ENCODE measurements at regions not wholly inside any gene's neighbourhood (a gene's known extent, or its start where the extent isn't known, plus 50 kb on each side); places are given as distances from the start of the nearest gene placed in this dataset.
A peak's percentile ranks its signal among the peaks of the same experiment; 100 is the strongest.

DNA sequence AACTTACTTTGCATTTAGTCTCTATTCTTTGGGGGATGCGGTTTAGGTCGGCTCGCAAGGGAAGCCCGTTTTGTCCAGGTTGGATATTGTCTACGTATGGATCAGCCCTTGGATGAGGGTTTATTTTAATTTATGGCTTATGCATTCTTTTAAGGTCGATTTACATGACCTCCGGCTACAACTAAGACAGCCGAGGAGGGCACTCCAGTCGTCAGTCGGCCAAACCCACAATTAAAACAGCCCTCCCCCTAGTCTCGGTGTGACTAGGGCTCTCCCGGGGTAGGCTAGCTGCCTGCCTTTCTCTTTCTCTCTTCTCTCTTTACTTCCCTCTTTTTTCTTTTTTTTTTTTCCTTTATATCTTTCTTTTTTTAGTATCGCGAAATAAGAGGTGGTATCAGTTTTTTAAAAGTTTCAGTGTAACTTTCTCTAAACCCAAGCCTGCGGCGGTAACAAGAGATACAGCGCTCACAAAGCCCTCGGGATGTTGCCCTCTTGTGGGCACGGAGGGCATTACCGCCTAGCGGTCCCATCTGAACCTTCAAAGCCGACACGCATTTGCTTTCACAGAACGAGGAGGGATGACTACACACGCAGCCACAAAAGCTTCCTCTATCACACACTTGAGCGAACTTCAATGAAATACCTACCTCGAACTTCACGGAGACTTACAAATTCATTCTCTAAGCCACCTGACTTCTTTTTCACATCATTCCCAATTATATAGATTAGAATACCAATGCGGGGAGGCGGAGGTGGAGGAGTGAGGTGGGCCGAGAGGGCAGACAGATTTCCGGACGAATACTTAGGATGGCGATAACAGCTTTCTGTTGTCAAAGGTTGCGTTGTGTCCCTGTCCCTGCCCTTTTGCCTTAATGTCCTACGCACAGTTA, 132.3 kb upstream of the C11orf58 start:
- Histone ChIP-seq H3K9me3 (ENCODE audit: control insufficient read depth in 1 of 2, low read length in 2 of 2) (no peaks in the 10 kb centered on the region), H3K36me3 (ENCODE audit: control insufficient read depth in 1 of 2, insufficient read depth in 2 of 2, low read length in 2 of 2) (no peaks in the 10 kb centered on the region), H3K4me1 (ENCODE audit: control insufficient read depth in 1 of 2, insufficient read depth in 2 of 2, low read length in 2 of 2) (peaks cover 11 to 24% of the 10 kb centered on the region in 2 donors), H3K4me3 (ENCODE audit: low read depth in 1 of 2, low read length in 2 of 2) (peak overlapping the region; percentile 78 to 83), H3K27ac (ENCODE audit: low read depth, low read length) (peak overlapping the region; percentile 78), H3K27me3 (ENCODE audit: control insufficient read depth in 1 of 2, insufficient read depth in 2 of 2, low read length in 2 of 2) (peaks cover 35 to 54% of the 10 kb centered on the region in 2 donors), H3K9ac (ENCODE audit: low read depth in 1 of 2, low read length in 2 of 2) (peak overlapping the region; percentile 54 to 64)

DNA sequence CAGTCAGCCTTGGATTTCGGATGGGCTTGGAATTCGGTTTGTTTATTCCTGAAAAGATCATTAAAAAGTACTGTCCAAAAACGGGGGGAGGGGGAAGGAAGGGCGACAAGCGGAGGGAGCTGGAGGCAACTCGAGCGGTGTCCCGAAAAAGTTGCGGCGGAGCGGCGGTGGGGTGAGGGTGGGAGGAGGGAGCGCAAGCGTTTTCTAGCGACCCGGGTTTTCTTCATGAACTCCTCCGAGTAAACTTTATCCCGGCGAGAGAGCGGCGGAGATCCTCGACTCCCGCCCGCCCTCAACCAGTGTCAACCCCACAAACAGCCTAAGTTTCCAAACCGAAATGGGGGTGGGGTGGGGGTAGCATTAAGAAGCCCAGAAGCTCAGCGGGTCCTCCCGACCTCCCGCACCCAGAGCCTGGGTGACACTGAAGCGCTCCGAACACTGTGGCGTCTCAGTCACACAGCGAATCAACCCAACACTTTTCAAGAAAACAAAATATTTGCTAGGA, 133.0 kb upstream of the C11orf58 start:
- H3K27ac ChIP-seq (ENCODE audit: low read depth, low read length): peak overlapping the region; percentile 78
- H3K9me3 ChIP-seq (ENCODE audit: control insufficient read depth in 1 of 2, low read length in 2 of 2): no peaks in the 10 kb centered on the region
- H3K27me3 ChIP-seq (ENCODE audit: control insufficient read depth in 1 of 2, insufficient read depth in 2 of 2, low read length in 2 of 2): peaks cover 28 to 47% of the 10 kb centered on the region in 2 donors
- H3K9ac ChIP-seq (ENCODE audit: low read depth in 1 of 2, low read length in 2 of 2): peak overlapping the region; percentile 51 to 64
- H3K4me1 ChIP-seq (ENCODE audit: control insufficient read depth in 1 of 2, insufficient read depth in 2 of 2, low read length in 2 of 2): peaks cover 6 to 24% of the 10 kb centered on the region in 2 donors
- H3K4me3 ChIP-seq (ENCODE audit: low read depth in 1 of 2, low read length in 2 of 2): peak overlapping the region; percentile 78 to 83
- H3K36me3 ChIP-seq (ENCODE audit: control insufficient read depth in 1 of 2, insufficient read depth in 2 of 2, low read length in 2 of 2): no peaks in the 10 kb centered on the region

DNA sequence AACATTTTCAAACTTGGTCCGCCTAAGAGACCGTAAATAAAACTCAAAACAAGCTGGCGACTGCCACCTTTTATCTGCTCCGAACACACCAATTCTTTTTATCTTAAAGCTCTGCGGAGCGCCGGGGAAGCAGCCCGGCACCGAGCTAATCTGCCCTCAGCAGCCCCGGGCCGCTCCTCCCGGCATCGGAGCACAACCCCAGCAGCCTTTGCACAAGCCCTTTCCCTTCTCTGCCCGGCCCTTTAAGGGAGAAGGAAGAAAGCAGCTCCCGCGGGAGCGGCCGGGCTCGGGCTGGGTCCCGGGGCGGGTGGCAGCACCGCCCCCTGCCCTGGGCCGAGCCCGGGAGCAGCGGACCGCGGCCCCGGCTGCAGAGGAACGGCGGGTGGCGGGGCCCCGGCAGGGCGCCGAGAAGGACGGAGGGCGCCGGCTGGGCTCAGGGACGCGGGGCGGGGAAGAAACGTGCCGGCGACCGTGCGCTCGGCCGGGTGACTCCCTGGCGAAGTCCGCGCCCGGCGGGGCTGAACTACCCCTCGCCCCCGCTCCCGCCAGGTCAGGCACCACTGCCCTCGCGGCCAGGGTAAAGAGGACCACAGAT, 133.6 kb upstream of the C11orf58 start:
- H3K27ac ChIP-seq (ENCODE audit: low read depth, low read length): peak overlapping the region; percentile 78
- H3K9ac ChIP-seq (ENCODE audit: low read depth in 1 of 2, low read length in 2 of 2): peak overlapping the region; percentile 69 to 73
- no peaks in the 10 kb centered on the region for H3K36me3 ChIP-seq (ENCODE audit: control insufficient read depth in 1 of 2, insufficient read depth in 2 of 2, low read length in 2 of 2)
- H3K4me1 ChIP-seq (ENCODE audit: control insufficient read depth in 1 of 2, insufficient read depth in 2 of 2, low read length in 2 of 2): peaks cover 6 to 24% of the 10 kb centered on the region in 2 donors
- H3K4me3 ChIP-seq (ENCODE audit: low read depth in 1 of 2, low read length in 2 of 2): peak overlapping the region; percentile 78 to 83
- peaks cover 23 to 41% of the 10 kb centered on the region in 2 donors for H3K27me3 ChIP-seq (ENCODE audit: control insufficient read depth in 1 of 2, insufficient read depth in 2 of 2, low read length in 2 of 2)
- no peaks in the 10 kb centered on the region for H3K9me3 ChIP-seq (ENCODE audit: control insufficient read depth in 1 of 2, low read length in 2 of 2)

DNA sequence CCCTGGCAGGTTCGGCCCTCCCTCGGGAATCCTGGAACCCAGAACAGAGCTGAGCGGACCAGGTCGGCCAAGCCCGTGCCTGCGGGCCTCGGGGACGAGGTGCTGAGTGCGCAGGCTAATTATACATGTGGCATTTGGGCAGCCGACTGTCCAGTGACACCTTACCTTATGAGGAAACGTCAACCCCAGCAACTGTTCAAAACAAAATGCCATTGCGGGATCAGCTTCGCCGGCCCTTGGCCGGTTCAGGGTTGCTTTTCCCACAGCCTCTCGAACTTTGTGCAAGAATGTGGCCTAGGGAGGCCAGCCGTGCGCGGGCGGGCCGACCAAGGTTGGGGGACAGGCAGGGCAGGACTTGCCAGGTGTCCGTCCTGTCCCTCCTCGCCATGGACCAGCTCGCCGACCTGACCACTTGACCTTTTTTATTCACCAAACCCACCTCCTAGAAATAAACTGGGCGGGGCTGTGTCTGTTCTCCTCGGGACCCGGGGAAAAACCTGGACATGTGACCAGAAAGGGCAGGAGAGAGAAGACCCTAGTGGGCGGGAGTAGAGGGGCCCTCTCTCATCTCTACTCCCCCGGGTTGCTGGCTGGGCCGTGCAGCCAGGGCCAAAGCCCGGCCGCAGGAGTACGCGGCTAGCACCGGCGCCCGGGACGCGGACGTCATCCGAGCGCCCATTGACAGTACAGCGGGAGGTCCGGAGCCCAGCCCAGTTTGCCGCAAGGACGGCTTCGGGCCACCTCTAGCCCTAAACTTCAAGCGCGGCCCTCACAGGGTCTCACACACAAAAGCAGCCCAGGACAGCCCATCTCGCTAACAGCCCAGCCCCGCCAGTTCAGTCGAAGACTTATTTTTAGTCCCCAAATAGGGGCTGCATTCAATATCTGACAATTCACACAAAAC, 134.3 kb upstream of the C11orf58 start:
- Histone ChIP-seq H3K36me3 (ENCODE audit: control insufficient read depth in 1 of 2, insufficient read depth in 2 of 2, low read length in 2 of 2) (no peaks in the 10 kb centered on the region), H3K4me3 (ENCODE audit: low read depth in 1 of 2, low read length in 2 of 2) (peak overlapping the region; percentile 78 to 83), H3K4me1 (ENCODE audit: control insufficient read depth in 1 of 2, insufficient read depth in 2 of 2, low read length in 2 of 2) (peaks cover 6 to 24% of the 10 kb centered on the region in 2 donors), H3K9me3 (ENCODE audit: control insufficient read depth in 1 of 2, low read length in 2 of 2) (no peaks in the 10 kb centered on the region), H3K9ac (ENCODE audit: low read depth in 1 of 2, low read length in 2 of 2) (peak overlapping the region; percentile 69 to 73), H3K27ac (ENCODE audit: low read depth, low read length) (peak overlapping the region; percentile 78), H3K27me3 (ENCODE audit: control insufficient read depth in 1 of 2, insufficient read depth in 2 of 2, low read length in 2 of 2) (peaks cover 17 to 34% of the 10 kb centered on the region in 2 donors)

DNA sequence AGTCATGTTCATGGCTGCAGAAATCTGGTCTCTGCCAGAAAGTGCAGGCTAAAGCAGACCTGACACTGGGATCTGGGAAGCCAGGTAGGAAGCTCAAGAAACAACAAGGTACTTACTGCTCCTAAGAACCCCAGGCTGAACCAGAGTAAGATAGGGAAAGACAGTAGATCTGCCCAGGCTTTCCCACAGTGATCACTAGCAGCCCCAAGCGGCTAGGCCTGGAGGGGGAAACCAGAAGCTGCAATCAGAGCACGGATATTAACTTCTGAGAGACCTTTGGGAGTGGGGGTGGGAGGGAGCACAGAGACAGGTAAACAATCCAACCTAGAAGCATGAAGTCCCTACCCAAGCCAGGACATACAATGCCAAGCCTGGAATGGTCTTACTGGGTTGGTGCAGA, 135.2 kb upstream of the C11orf58 start:
- Histone ChIP-seq H3K9ac (ENCODE audit: low read depth in 1 of 2, low read length in 2 of 2) (no peak overlapping the region), H3K9me3 (ENCODE audit: control insufficient read depth in 1 of 2, low read length in 2 of 2) (no peaks in the 10 kb centered on the region), H3K4me3 (ENCODE audit: low read depth in 1 of 2, low read length in 2 of 2) (no peak overlapping the region)

DNA sequence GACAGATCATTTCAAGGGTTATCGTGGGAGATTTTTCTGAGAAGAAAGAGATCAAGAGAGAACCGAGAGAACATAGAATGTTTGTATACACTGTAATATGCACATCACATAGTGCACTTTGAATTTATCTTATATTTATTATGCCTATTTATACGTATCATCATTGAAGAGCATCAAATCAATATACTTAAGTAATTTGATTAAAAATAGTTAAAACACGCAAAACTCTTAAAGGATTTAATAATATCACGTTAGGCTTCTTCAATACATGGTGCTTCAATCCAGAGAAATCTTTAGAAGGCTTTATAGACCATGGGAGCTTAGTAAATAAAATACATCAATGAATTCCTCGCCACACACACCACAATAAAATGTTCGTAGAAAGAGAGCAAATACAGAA, 139.5 kb upstream of the C11orf58 start:
- H3K36me3 ChIP-seq (ENCODE audit: control insufficient read depth in 1 of 2, insufficient read depth in 2 of 2, low read length in 2 of 2): no peaks in the 10 kb centered on the region
- H3K9ac ChIP-seq (ENCODE audit: low read depth in 1 of 2, low read length in 2 of 2): no peak overlapping the region
- no peak overlapping the region for H3K27ac ChIP-seq (ENCODE audit: low read depth, low read length)
- no peaks in the 10 kb centered on the region for H3K9me3 ChIP-seq (ENCODE audit: control insufficient read depth in 1 of 2, low read length in 2 of 2)
- H3K27me3 ChIP-seq (ENCODE audit: control insufficient read depth in 1 of 2, insufficient read depth in 2 of 2, low read length in 2 of 2): peaks cover 2 to 3% of the 10 kb centered on the region in 2 donors
- H3K4me3 ChIP-seq (ENCODE audit: low read depth in 1 of 2, low read length in 2 of 2): no peak overlapping the region
- peaks cover 4 to 9% of the 10 kb centered on the region in 2 donors for H3K4me1 ChIP-seq (ENCODE audit: control insufficient read depth in 1 of 2, insufficient read depth in 2 of 2, low read length in 2 of 2)

More for the DNA sequence above, 135.2 kb upstream of the C11orf58 start:
- Histone ChIP-seq H3K27me3 (ENCODE audit: control insufficient read depth in 1 of 2, insufficient read depth in 2 of 2, low read length in 2 of 2) (peaks cover 13 to 27% of the 10 kb centered on the region in 2 donors), H3K27ac (ENCODE audit: low read depth, low read length) (no peak overlapping the region), H3K36me3 (ENCODE audit: control insufficient read depth in 1 of 2, insufficient read depth in 2 of 2, low read length in 2 of 2) (no peaks in the 10 kb centered on the region), H3K4me1 (ENCODE audit: control insufficient read depth in 1 of 2, insufficient read depth in 2 of 2, low read length in 2 of 2) (peaks cover 6 to 24% of the 10 kb centered on the region in 2 donors)

DNA sequence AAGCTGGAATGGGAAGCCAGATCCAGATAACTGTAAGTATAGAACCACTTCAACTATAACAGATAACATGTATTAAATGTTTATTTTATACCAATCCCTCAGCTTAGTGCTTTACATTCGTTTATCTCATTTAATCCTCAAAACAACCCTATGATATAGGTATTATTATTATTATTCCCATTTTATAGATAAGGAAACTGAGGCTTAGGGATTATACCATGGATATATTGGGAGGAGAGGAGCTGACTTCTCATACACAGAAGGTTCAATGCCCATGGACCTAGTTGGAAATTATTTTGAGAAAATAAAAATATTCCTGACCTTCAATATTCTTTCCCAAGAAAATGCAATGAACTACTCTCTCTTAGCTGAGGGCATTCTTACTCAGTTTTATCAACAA, 140.4 kb upstream of the C11orf58 start:
- H3K27me3 ChIP-seq (ENCODE audit: control insufficient read depth in 1 of 2, insufficient read depth in 2 of 2, low read length in 2 of 2): no peaks in the 10 kb centered on the region
- no peak overlapping the region for H3K4me3 ChIP-seq (ENCODE audit: low read depth in 1 of 2, low read length in 2 of 2)
- H3K4me1 ChIP-seq (ENCODE audit: control insufficient read depth in 1 of 2, insufficient read depth in 2 of 2, low read length in 2 of 2): peaks cover 0 to 6% of the 10 kb centered on the region in 2 donors
- no peak overlapping the region for H3K9ac ChIP-seq (ENCODE audit: low read depth in 1 of 2, low read length in 2 of 2)
- no peaks in the 10 kb centered on the region for H3K9me3 ChIP-seq (ENCODE audit: control insufficient read depth in 1 of 2, low read length in 2 of 2)
- H3K36me3 ChIP-seq (ENCODE audit: control insufficient read depth in 1 of 2, insufficient read depth in 2 of 2, low read length in 2 of 2): no peaks in the 10 kb centered on the region
- H3K27ac ChIP-seq (ENCODE audit: low read depth, low read length): no peak overlapping the region

DNA sequence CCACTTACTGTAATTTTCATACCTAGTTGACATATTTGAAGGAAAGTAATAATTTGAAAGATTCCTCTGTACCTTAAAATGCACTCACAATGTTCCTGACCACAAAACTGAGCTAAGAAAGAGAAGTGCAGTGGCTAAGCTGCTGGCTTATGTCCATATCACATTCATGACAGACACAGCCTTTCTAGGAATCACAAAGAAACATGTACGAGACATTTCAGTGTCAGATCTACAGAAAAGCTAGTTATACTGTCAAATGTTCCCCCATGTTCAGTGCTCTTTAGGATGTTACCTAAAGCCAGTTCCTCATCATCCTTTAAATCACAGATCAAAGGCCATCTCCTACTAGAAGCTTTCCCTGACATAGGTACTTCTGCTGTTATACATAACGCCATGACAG, 142.2 kb upstream of the C11orf58 start:
- Histone ChIP-seq H3K9me3 (ENCODE audit: control insufficient read depth in 1 of 2, low read length in 2 of 2) (no peaks in the 10 kb centered on the region), H3K36me3 (ENCODE audit: control insufficient read depth in 1 of 2, insufficient read depth in 2 of 2, low read length in 2 of 2) (no peaks in the 10 kb centered on the region), H3K9ac (ENCODE audit: low read depth in 1 of 2, low read length in 2 of 2) (no peak overlapping the region), H3K4me1 (ENCODE audit: control insufficient read depth in 1 of 2, insufficient read depth in 2 of 2, low read length in 2 of 2) (peaks cover 0 to 6% of the 10 kb centered on the region in 2 donors), H3K27me3 (ENCODE audit: control insufficient read depth in 1 of 2, insufficient read depth in 2 of 2, low read length in 2 of 2) (no peaks in the 10 kb centered on the region), H3K4me3 (ENCODE audit: low read depth in 1 of 2, low read length in 2 of 2) (no peak overlapping the region), H3K27ac (ENCODE audit: low read depth, low read length) (no peak overlapping the region)

DNA sequence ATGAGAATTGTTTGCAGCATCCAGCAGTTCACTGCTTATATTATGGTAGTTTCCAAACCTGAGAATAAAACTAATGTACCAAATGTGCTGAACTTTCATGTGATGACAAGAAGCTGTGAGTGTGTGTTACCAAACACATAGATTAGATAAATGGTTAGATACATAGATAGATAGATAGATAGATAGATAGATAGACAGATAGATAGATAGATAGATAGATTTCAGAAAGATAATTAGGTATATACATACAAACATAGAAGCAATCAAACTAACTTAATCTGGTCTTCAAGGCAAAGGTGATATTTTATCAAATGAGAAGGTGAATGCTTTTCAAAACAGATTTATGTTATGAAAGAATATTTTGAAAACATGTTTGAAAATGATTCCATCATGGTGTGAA, 147.3 kb upstream of the C11orf58 start:
- Histone ChIP-seq H3K27me3 (ENCODE audit: control insufficient read depth in 1 of 2, insufficient read depth in 2 of 2, low read length in 2 of 2) (no peaks in the 10 kb centered on the region), H3K9ac (ENCODE audit: low read depth in 1 of 2, low read length in 2 of 2) (no peak overlapping the region), H3K27ac (ENCODE audit: low read depth, low read length) (no peak overlapping the region), H3K4me3 (ENCODE audit: low read depth in 1 of 2, low read length in 2 of 2) (no peak overlapping the region), H3K36me3 (ENCODE audit: control insufficient read depth in 1 of 2, insufficient read depth in 2 of 2, low read length in 2 of 2) (no peaks in the 10 kb centered on the region), H3K4me1 (ENCODE audit: control insufficient read depth in 1 of 2, insufficient read depth in 2 of 2, low read length in 2 of 2) (no peaks in the 10 kb centered on the region), H3K9me3 (ENCODE audit: control insufficient read depth in 1 of 2, low read length in 2 of 2) (no peaks in the 10 kb centered on the region)

Data from duodenal mucosa (tissue), 2 donors.